HepG2 (cell line): ENCODE measurements at regions not wholly inside any gene's neighbourhood (a gene's known extent, or its start where the extent isn't known, plus 50 kb on each side); places are given as distances from the start of the nearest gene placed in this dataset.
A peak's percentile ranks its signal among the peaks of the same experiment; 100 is the strongest.

Experiments
- EHMT2 ChIP-seq: fragments of 200-600 bp; sonication (generic); IDR thresholded peaks from 2 replicates; pipeline ENCODE4 v1.7.0; 2017; ENCODE audit warnings: antibody characterized with exemption, low read depth, low read length, borderline replicate concordance
- HOXA9 ChIP-seq: sonication (generic); formaldehyde crosslinking; IDR thresholded peaks from 2 replicates; pipeline ENCODE4 v1.8.1; 2022; ENCODE audit warnings: missing genetic modification reagents, mild to moderate bottlenecking, moderate library complexity, borderline replicate concordance
- JUN ChIP-seq: sonication (generic); formaldehyde crosslinking; IDR thresholded peaks from 2 replicates; pipeline ENCODE4 v1.4.0; 2020; ENCODE audit warnings: mild to moderate bottlenecking, missing genetic modification reagents
- KLF11 ChIP-seq: IDR thresholded peaks from 2 replicates; pipeline ENCODE4 v1.6.1; 2016; ENCODE audit warnings: missing compliant biosample characterization
- KLF13 ChIP-seq: sonication (generic); formaldehyde crosslinking; IDR thresholded peaks from 2 replicates; pipeline ENCODE4 v1.4.0; 2020; ENCODE audit warnings: mild to moderate bottlenecking, missing genetic modification reagents
- PHF8 ChIP-seq: sonication (generic); formaldehyde crosslinking; IDR thresholded peaks from 2 replicates; pipeline ENCODE4 v1.5.0; 2020; ENCODE audit warnings: missing genetic modification reagents
- SMAD9 ChIP-seq: sonication (generic); formaldehyde crosslinking; IDR thresholded peaks from 2 replicates; pipeline ENCODE4 v1.5.1; 2020; ENCODE audit warnings: mild to moderate bottlenecking, missing genetic modification reagents
- SOX5 ChIP-seq: IDR thresholded peaks from 2 replicates; pipeline ENCODE4 v1.6.1; 2016; ENCODE audit warnings: borderline replicate concordance
- TCF7 ChIP-seq: sonication (generic); IDR thresholded peaks from 2 replicates; pipeline ENCODE4 v1.6.1; 2016; ENCODE audit warnings: antibody characterized with exemption, low read depth
- THAP8 ChIP-seq: sonication (generic); formaldehyde crosslinking; IDR thresholded peaks from 2 replicates; pipeline ENCODE4 v1.5.1; 2020; ENCODE audit warnings: missing genetic modification reagents, mild to moderate bottlenecking, borderline replicate concordance
- TOE1 ChIP-seq: sonication (generic); formaldehyde crosslinking; IDR thresholded peaks from 2 replicates; pipeline ENCODE4 v1.4.0; 2020; ENCODE audit warnings: mild to moderate bottlenecking, missing genetic modification reagents
- ZFP41 ChIP-seq: sonication (generic); formaldehyde crosslinking; IDR thresholded peaks from 2 replicates; pipeline ENCODE4 v1.4.0; 2020; ENCODE audit warnings: mild to moderate bottlenecking, missing genetic modification reagents, borderline replicate concordance
- ZMYM4 ChIP-seq: sonication (generic); formaldehyde crosslinking; IDR thresholded peaks from 2 replicates; pipeline ENCODE4 v1.8.1; 2023; ENCODE audit warnings: mild to moderate bottlenecking, missing genetic modification reagents
- ZNF280D ChIP-seq: sonication (generic); formaldehyde crosslinking; IDR thresholded peaks from 2 replicates; pipeline ENCODE4 v1.5.1; 2020; ENCODE audit warnings: mild to moderate bottlenecking, missing genetic modification reagents
- ZNF329 ChIP-seq: sonication (generic); formaldehyde crosslinking; IDR thresholded peaks from 2 replicates; pipeline ENCODE4 v1.9.0; 2021; ENCODE audit warnings: low read depth, mild to moderate bottlenecking, missing genetic modification reagents
- ZNF343 ChIP-seq: sonication (generic); formaldehyde crosslinking; IDR thresholded peaks from 2 replicates; pipeline ENCODE4 v1.4.0; 2020; ENCODE audit warnings: mild to moderate bottlenecking, missing genetic modification reagents
- ZNF441 ChIP-seq: sonication (generic); formaldehyde crosslinking; IDR thresholded peaks from 2 replicates; pipeline ENCODE4 v1.7.0; 2021; ENCODE audit warnings: missing genetic modification reagents, borderline replicate concordance
- ZNF660 ChIP-seq: sonication (generic); formaldehyde crosslinking; IDR thresholded peaks from 2 replicates; pipeline ENCODE4 v1.5.1; 2020; ENCODE audit warnings: mild to moderate bottlenecking, low read depth, missing genetic modification reagents, borderline replicate concordance
- ZNF7 ChIP-seq: IDR thresholded peaks from 2 replicates; pipeline ENCODE4 v1.6.1; 2016; ENCODE audit warnings: missing biosample characterization, missing genetic modification reagents
- ZNF761 ChIP-seq: sonication (generic); formaldehyde crosslinking; conservative IDR thresholded peaks from 2 replicates; pipeline ENCODE4 v1.4.0; 2020; ENCODE audit warnings: mild to moderate bottlenecking, missing genetic modification reagents
- ZSCAN22 ChIP-seq: sonication (generic); formaldehyde crosslinking; IDR thresholded peaks from 2 replicates; pipeline ENCODE4 v1.4.0; 2020; ENCODE audit warnings: mild to moderate bottlenecking, missing genetic modification reagents
- ZSCAN31 ChIP-seq: sonication (generic); formaldehyde crosslinking; IDR thresholded peaks from 2 replicates; pipeline ENCODE4 v1.5.0; 2020; ENCODE audit warnings: low read depth, mild to moderate bottlenecking, missing genetic modification reagents
- TF ChIP-seq, protein P1 (sequence below): IDR thresholded peaks from 2 replicates; pipeline ENCODE4 v1.4.0; 2020; ENCODE audit warnings: mild to moderate bottlenecking, missing genetic modification reagents
- TF ChIP-seq, protein P2 (sequence below): IDR thresholded peaks from 2 replicates; pipeline ENCODE4 v1.6.1; 2016

DNA sequence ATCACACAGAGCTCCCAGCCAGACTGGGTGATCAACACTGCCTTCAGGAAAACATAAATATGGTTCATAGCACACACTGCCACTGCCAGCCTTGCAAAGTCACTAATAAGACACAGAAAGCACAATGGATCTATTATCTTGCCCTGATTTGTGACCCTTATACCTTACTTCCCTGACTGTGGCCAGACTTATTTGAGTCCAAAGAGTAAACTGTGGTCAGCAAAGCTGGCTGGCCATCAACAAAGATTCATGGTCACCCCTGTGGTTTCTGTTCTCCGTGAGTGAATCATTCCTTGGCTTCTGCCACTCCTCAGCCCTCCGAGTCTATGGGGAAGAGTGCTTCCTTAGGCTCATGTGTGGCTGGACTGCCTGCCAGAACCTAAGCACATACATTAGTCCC lies 437.7 kb downstream of the RAP2B start (continued):
- TF ChIP-seq PHF8 (CRISPR knock-in tag) (no peak), TOE1 (CRISPR knock-in tag) (no peak), ZNF7 (CRISPR knock-in tag) (no peak), HOXA9 (CRISPR knock-in tag) (no peak), EHMT2 (peak; percentile 25; the same call in 1 of the 2 replicates), ZMYM4 (CRISPR knock-in tag) (no peak), ZNF761 (no peak), ZFP41 (CRISPR knock-in tag) (no peak), KLF13 (CRISPR knock-in tag) (no peak), ZNF343 (CRISPR knock-in tag) (no peak), KLF11 (no peak), ZNF660 (CRISPR knock-in tag) (no peak), SOX5 (CRISPR knock-in tag) (peak; percentile 70; the same call in 1 of the 2 replicates), ZNF280D (CRISPR knock-in tag) (no peak), ZNF329 (CRISPR knock-in tag) (no peak), SMAD9 (CRISPR knock-in tag) (no peak), ZNF441 (CRISPR knock-in tag) (no peak), ZSCAN22 (CRISPR knock-in tag) (no peak), JUN (no peak), THAP8 (CRISPR knock-in tag) (no peak), TCF7 (no peak), ZSCAN31 (no peak)
- TF ChIP-seq, protein P1, sequence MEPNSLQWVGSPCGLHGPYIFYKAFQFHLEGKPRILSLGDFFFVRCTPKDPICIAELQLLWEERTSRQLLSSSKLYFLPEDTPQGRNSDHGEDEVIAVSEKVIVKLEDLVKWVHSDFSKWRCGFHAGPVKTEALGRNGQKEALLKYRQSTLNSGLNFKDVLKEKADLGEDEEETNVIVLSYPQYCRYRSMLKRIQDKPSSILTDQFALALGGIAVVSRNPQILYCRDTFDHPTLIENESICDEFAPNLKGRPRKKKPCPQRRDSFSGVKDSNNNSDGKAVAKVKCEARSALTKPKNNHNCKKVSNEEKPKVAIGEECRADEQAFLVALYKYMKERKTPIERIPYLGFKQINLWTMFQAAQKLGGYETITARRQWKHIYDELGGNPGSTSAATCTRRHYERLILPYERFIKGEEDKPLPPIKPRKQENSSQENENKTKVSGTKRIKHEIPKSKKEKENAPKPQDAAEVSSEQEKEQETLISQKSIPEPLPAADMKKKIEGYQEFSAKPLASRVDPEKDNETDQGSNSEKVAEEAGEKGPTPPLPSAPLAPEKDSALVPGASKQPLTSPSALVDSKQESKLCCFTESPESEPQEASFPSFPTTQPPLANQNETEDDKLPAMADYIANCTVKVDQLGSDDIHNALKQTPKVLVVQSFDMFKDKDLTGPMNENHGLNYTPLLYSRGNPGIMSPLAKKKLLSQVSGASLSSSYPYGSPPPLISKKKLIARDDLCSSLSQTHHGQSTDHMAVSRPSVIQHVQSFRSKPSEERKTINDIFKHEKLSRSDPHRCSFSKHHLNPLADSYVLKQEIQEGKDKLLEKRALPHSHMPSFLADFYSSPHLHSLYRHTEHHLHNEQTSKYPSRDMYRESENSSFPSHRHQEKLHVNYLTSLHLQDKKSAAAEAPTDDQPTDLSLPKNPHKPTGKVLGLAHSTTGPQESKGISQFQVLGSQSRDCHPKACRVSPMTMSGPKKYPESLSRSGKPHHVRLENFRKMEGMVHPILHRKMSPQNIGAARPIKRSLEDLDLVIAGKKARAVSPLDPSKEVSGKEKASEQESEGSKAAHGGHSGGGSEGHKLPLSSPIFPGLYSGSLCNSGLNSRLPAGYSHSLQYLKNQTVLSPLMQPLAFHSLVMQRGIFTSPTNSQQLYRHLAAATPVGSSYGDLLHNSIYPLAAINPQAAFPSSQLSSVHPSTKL (CRISPR knock-in tag), result peak; percentile 76
- TF ChIP-seq, protein P2, sequence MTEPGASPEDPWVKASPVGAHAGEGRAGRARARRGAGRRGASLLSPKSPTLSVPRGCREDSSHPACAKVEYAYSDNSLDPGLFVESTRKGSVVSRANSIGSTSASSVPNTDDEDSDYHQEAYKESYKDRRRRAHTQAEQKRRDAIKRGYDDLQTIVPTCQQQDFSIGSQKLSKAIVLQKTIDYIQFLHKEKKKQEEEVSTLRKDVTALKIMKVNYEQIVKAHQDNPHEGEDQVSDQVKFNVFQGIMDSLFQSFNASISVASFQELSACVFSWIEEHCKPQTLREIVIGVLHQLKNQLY (CRISPR knock-in tag), result no peak
